ENCODE measurements at regions not wholly inside any gene's neighbourhood (a gene's known extent, or its start where the extent isn't known, plus 50 kb on each side); places are given as distances from the start of the nearest gene placed in this dataset.

DNA sequence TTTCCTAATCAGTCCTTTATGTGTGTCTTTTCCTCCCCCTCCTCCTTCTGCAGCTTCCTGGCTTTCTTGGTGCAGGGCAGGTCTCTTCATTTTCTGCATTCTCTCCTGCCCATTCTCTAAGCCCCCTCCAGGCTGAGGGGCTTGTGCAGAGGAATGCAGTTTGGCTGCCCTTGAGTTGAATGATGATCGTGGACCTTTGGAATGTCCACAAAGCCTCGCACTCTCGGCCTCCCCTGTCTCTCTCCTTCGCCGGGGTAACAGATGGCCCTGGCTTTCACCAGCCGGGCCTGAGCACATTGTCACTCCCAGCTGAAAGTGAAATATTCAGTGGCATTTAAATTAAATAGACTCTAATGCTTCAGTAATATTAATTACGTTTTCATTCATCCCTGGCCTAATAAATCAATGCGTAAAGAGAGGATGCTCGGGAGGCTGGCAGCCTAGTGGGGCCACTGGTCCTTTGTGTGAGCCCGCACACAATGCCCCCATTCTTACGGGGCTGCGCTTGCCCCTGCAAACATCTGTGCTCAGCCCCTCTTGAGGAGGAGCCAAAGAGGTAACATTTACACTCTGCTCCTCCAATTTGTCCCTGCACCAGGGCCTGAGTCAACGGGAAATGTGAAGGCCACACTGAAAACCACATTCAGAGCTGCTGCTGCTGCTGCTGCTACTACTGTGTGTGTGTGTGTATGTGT is 64.9 kb upstream of the PAX6 start:
- no peak for TF ChIP-seq CTCF (conservative IDR thresholded peaks at IDR 0.05; ENCODE audit: low read depth, low read length)
- Histone ChIP-seq H2AFZ (ENCODE audit: low read depth) (no peak overlapping the region), H3K27me3 (ENCODE audit: insufficient read depth, low read depth) (no peaks in the 10 kb centered on the region), H3K27ac (no peak overlapping the region), H3K4me3 (IDR thresholded peaks at IDR 0.05; ENCODE audit: insufficient read depth, low read depth, low read length) (no peak overlapping the region), H4K20me1 (ENCODE audit: insufficient read depth) (no peaks in the 10 kb centered on the region), H3K4me2 (no peak overlapping the region), H3K36me3 (ENCODE audit: insufficient read depth) (no peaks in the 10 kb centered on the region), H3K4me1 (ENCODE audit: low read depth, poor library complexity, severe bottlenecking) (no peaks in the 10 kb centered on the region), H3K9ac (no peak overlapping the region), H3K79me2 (ENCODE audit: insufficient read depth, low read depth) (no peaks in the 10 kb centered on the region)

DNA sequence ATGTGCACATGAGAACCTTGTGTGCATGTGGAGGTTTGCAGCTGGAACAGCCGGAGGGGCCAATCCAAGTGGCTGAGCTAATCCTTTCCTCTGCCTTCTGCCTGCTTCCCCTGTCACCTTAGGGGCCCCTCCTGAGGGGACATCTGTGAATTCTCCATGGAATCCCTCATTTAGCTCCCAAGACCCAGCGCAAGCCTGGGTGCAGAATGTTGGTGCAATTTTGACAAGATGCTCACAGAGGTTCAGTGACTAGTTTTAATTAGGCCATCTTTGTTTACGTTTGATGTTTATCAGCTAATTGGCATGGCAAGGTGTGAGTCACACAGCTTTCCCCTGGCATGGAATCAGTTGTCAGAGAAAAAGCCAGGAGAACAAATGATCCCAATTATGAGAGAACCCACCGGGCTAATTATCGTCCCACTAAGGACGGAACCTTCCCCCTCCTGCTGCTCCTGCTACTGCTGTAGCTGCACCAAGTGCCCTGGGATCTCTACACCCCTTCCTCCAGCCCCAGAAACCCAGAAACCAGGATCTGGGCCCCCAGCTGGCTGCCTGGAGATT is 63.6 kb upstream of the PAX6 start:
- no peaks in the 10 kb centered on the region for H4K20me1 ChIP-seq (ENCODE audit: insufficient read depth)
- H3K27me3 ChIP-seq (ENCODE audit: insufficient read depth, low read depth) = no peaks in the 10 kb centered on the region
- H3K27ac ChIP-seq = no peak overlapping the region
- H3K4me2 ChIP-seq = no peak overlapping the region
- TF ChIP-seq CTCF (conservative IDR thresholded peaks at IDR 0.05; ENCODE audit: low read depth, low read length) = no peak
- H3K4me1 ChIP-seq (ENCODE audit: low read depth, poor library complexity, severe bottlenecking) = no peaks in the 10 kb centered on the region
- H3K4me3 ChIP-seq (IDR thresholded peaks at IDR 0.05; ENCODE audit: insufficient read depth, low read depth, low read length) = no peak overlapping the region
- H3K9ac ChIP-seq = no peak overlapping the region
- no peaks in the 10 kb centered on the region for H3K36me3 ChIP-seq (ENCODE audit: insufficient read depth)
- H2AFZ ChIP-seq (ENCODE audit: low read depth) = no peak overlapping the region
- no peaks in the 10 kb centered on the region for H3K79me2 ChIP-seq (ENCODE audit: insufficient read depth, low read depth)

GRCh38 chr11:31873124-31873523 is 62.0 kb upstream of the PAX6 start:
- Histone ChIP-seq H3K4me3 (IDR thresholded peaks at IDR 0.05; ENCODE audit: insufficient read depth, low read depth, low read length) (no peak overlapping the region), H3K36me3 (ENCODE audit: insufficient read depth) (no peaks in the 10 kb centered on the region), H3K27ac (no peak overlapping the region), H3K4me2 (no peak overlapping the region), H4K20me1 (ENCODE audit: insufficient read depth) (no peaks in the 10 kb centered on the region), H3K79me2 (ENCODE audit: insufficient read depth, low read depth) (no peaks in the 10 kb centered on the region), H3K27me3 (ENCODE audit: insufficient read depth, low read depth) (no peaks in the 10 kb centered on the region), H2AFZ (ENCODE audit: low read depth) (no peak overlapping the region), H3K4me1 (ENCODE audit: low read depth, poor library complexity, severe bottlenecking) (no peaks in the 10 kb centered on the region), H3K9ac (no peak overlapping the region)
- TF ChIP-seq CTCF (conservative IDR thresholded peaks at IDR 0.05; ENCODE audit: low read depth, low read length) = no peak

- Histone ChIP-seq H3K27me3 (ENCODE audit: insufficient read depth, low read depth) (no peaks in the 10 kb centered on the region), H3K27ac (no peak overlapping the region), H3K79me2 (ENCODE audit: insufficient read depth, low read depth) (no peaks in the 10 kb centered on the region), H3K4me2 (no peak overlapping the region), H3K4me3 (IDR thresholded peaks at IDR 0.05; ENCODE audit: insufficient read depth, low read depth, low read length) (no peak overlapping the region), H2AFZ (ENCODE audit: low read depth) (no peak overlapping the region), H3K36me3 (ENCODE audit: insufficient read depth) (no peaks in the 10 kb centered on the region), H3K9ac (no peak overlapping the region), H4K20me1 (ENCODE audit: insufficient read depth) (no peaks in the 10 kb centered on the region), H3K4me1 (ENCODE audit: low read depth, poor library complexity, severe bottlenecking) (no peaks in the 10 kb centered on the region)
- TF ChIP-seq CTCF (conservative IDR thresholded peaks at IDR 0.05; ENCODE audit: low read depth, low read length) = no peak
Observed at GRCh38 chr11:31872076-31872443, 60.9 kb upstream of the PAX6 start.

Data from KMS-11 (cell line).